ENCODE measurements at regions not wholly inside any gene's neighbourhood (a gene's known extent, or its start where the extent isn't known, plus 50 kb on each side); places are given as distances from the start of the nearest gene placed in this dataset.

DNA sequence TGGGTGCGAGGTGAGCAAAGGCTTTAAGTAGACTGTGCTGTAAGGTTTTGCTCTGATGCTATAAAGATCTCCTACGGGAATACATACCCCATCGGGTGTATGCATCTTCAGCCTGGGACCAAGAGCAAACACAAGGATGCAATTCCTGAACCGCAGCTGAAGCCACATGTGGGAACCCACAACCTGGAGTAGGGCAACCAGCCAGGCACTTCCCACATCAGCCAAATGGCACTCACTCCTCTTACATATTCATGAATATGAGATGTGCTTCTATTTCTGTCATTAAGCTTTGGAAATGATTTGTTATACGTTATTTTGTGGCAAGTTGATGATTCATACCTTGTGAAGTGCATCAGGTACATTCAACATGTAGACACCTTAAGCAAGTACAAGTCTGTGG lies 619.2 kb downstream of the C6orf118 start:
- ATAC-seq (no peak), DNase-seq (ENCODE audit: low read depth, low spot score) (no peak)
- no peaks in the 10 kb centered on the region for H3K27me3 ChIP-seq (ENCODE audit: insufficient read depth, low read length)
- H2AFZ ChIP-seq (ENCODE audit: low read depth, low read length, poor library complexity, severe bottlenecking): no peak overlapping the region
- no peaks in the 10 kb centered on the region for H3K79me2 ChIP-seq (ENCODE audit: insufficient read depth, low read length)
- H3K9me2 ChIP-seq (ENCODE audit: insufficient read depth): no peaks in the 10 kb centered on the region
- H3K4me3 ChIP-seq (replicated peaks in 1 of 2; ENCODE audit: low read depth in 1 of 2, low read length in 2 of 2): no peak overlapping the region
- ChIA-PET CTCF (no interaction called here), POLR2A (no interaction called here), RAD21 (ENCODE audit: low non-redundant PET in 1 of 2, low total read pairs in 2 of 2, uncharacterized antibody in 2 of 2, unreplicated experiment in 2 of 2) (no interaction called here)
- H3K36me3 ChIP-seq (ENCODE audit: control insufficient read depth in 1 of 2, insufficient read depth in 2 of 2, low read length in 2 of 2): no peaks in the 10 kb centered on the region
- H4K20me1 ChIP-seq (ENCODE audit: insufficient read depth): no peaks in the 10 kb centered on the region
- no TSS peak for BruUV-seq (replicated peaks)
- no peak overlapping the region for H3K9ac ChIP-seq (ENCODE audit: low read length)
- peaks cover 11 to 18% of the 10 kb centered on the region in 2 experiments; a peak in 2 of 4 replicates for H3K9me3 ChIP-seq (ENCODE audit: control insufficient read depth in 1 of 2, insufficient read depth in 1 of 2, low read depth in 1 of 2, low read length in 2 of 2)
- TF ChIP-seq CEBPB (IDR thresholded peaks at IDR 0.05; ENCODE audit: low read depth) (no peak), SRF (IDR thresholded peaks at IDR 0.05; ENCODE audit: low read depth) (no peak), EZH2phosphoT487 (IDR thresholded peaks at IDR 0.05; ENCODE audit: borderline replicate concordance) (no peak), CBX3 (IDR thresholded peaks at IDR 0.05; ENCODE audit: low read depth) (no peak), SIN3A (IDR thresholded peaks at IDR 0.05; ENCODE audit: low read depth) (no peak), YY1 (IDR thresholded peaks at IDR 0.05; ENCODE audit: extremely low read depth, insufficient replicate concordance, low read depth, low read length) (no peak), SP1 (IDR thresholded peaks at IDR 0.05; ENCODE audit: low read depth) (no peak), ZNF274 (IDR thresholded peaks at IDR 0.05; ENCODE audit: low read depth, low read length) (no peak)
- TF ChIP-seq, protein P1, sequence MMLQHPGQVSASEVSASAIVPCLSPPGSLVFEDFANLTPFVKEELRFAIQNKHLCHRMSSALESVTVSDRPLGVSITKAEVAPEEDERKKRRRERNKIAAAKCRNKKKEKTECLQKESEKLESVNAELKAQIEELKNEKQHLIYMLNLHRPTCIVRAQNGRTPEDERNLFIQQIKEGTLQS (IDR thresholded peaks at IDR 0.05): no peak
- intact Hi-C loops (cut with micrococcal nuclease): no loop called here
- no peak overlapping the region for H3K27ac ChIP-seq (ENCODE audit: low read depth, low read length)
- H3K4me2 ChIP-seq (ENCODE audit: low read length): no peak overlapping the region
- H3K4me1 ChIP-seq (ENCODE audit: control insufficient read depth in 1 of 2, insufficient read depth in 2 of 2, low read length in 2 of 2): no peaks in the 10 kb centered on the region

DNA sequence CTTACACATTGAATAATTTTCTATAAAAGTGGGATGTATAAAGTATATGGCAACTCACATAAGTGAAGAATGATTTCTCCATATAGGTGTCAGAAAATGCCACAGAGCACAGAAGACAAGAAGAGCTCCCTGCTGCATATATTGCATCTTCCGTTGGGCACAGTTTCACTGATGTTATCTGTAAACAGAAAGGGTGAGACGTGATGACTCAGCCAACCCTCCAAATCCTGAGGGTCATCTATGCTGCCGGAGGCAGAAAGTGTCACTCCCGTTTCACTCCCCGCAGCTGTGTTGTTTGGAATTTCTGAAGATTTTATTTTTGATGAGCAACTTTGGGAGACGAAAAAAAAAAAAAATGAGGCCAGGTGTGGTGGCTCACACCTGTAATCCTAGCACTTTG lies 644.1 kb downstream of the C6orf118 start:
- H3K9me3 ChIP-seq (ENCODE audit: control insufficient read depth in 1 of 2, insufficient read depth in 1 of 2, low read depth in 1 of 2, low read length in 2 of 2): no peaks in the 10 kb centered on the region; a peak in 2 of 4 replicates
- ChIA-PET CTCF (no interaction called here), RAD21 (ENCODE audit: low non-redundant PET in 1 of 2, low total read pairs in 2 of 2, uncharacterized antibody in 2 of 2, unreplicated experiment in 2 of 2) (no interaction called here), POLR2A (no interaction called here)
- H2AFZ ChIP-seq (ENCODE audit: low read depth, low read length, poor library complexity, severe bottlenecking): no peak overlapping the region
- H3K4me1 ChIP-seq (ENCODE audit: control insufficient read depth in 1 of 2, insufficient read depth in 2 of 2, low read length in 2 of 2): no peaks in the 10 kb centered on the region
- H3K9me2 ChIP-seq (ENCODE audit: insufficient read depth): no peaks in the 10 kb centered on the region
- DNase-seq (ENCODE audit: low read depth, low spot score): no peak
- H3K4me2 ChIP-seq (ENCODE audit: low read length): no peak overlapping the region
- no peaks in the 10 kb centered on the region for H3K36me3 ChIP-seq (ENCODE audit: control insufficient read depth in 1 of 2, insufficient read depth in 2 of 2, low read length in 2 of 2)
- TF ChIP-seq POLR2AphosphoS5 (IDR thresholded peaks at IDR 0.05; ENCODE audit: low read depth, low read length) (no peak), SRF (IDR thresholded peaks at IDR 0.05; ENCODE audit: low read depth) (no peak)
- TF ChIP-seq, protein P2, sequence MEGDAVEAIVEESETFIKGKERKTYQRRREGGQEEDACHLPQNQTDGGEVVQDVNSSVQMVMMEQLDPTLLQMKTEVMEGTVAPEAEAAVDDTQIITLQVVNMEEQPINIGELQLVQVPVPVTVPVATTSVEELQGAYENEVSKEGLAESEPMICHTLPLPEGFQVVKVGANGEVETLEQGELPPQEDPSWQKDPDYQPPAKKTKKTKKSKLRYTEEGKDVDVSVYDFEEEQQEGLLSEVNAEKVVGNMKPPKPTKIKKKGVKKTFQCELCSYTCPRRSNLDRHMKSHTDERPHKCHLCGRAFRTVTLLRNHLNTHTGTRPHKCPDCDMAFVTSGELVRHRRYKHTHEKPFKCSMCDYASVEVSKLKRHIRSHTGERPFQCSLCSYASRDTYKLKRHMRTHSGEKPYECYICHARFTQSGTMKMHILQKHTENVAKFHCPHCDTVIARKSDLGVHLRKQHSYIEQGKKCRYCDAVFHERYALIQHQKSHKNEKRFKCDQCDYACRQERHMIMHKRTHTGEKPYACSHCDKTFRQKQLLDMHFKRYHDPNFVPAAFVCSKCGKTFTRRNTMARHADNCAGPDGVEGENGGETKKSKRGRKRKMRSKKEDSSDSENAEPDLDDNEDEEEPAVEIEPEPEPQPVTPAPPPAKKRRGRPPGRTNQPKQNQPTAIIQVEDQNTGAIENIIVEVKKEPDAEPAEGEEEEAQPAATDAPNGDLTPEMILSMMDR (IDR thresholded peaks at IDR 0.05 in 2 of 3, conservative IDR thresholded peaks at IDR 0.05 in 1 of 3; ENCODE audit: borderline replicate concordance in 1 of 3, insufficient read depth in 1 of 3, low read depth in 2 of 3, low read length in 2 of 3): no peak
- TF ChIP-seq, protein P3, sequence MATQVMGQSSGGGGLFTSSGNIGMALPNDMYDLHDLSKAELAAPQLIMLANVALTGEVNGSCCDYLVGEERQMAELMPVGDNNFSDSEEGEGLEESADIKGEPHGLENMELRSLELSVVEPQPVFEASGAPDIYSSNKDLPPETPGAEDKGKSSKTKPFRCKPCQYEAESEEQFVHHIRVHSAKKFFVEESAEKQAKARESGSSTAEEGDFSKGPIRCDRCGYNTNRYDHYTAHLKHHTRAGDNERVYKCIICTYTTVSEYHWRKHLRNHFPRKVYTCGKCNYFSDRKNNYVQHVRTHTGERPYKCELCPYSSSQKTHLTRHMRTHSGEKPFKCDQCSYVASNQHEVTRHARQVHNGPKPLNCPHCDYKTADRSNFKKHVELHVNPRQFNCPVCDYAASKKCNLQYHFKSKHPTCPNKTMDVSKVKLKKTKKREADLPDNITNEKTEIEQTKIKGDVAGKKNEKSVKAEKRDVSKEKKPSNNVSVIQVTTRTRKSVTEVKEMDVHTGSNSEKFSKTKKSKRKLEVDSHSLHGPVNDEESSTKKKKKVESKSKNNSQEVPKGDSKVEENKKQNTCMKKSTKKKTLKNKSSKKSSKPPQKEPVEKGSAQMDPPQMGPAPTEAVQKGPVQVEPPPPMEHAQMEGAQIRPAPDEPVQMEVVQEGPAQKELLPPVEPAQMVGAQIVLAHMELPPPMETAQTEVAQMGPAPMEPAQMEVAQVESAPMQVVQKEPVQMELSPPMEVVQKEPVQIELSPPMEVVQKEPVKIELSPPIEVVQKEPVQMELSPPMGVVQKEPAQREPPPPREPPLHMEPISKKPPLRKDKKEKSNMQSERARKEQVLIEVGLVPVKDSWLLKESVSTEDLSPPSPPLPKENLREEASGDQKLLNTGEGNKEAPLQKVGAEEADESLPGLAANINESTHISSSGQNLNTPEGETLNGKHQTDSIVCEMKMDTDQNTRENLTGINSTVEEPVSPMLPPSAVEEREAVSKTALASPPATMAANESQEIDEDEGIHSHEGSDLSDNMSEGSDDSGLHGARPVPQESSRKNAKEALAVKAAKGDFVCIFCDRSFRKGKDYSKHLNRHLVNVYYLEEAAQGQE (IDR thresholded peaks at IDR 0.05; ENCODE audit: low read depth): no peak
- no TSS peak for BruUV-seq (replicated peaks)
- H3K27me3 ChIP-seq (ENCODE audit: insufficient read depth, low read length): no peaks in the 10 kb centered on the region
- ATAC-seq: no peak
- intact Hi-C loops (cut with micrococcal nuclease): no loop called here
- H3K27ac ChIP-seq (ENCODE audit: low read depth, low read length): no peak overlapping the region
- no peak overlapping the region for H3K4me3 ChIP-seq (replicated peaks in 1 of 2; ENCODE audit: low read depth in 1 of 2, low read length in 2 of 2)
- no peaks in the 10 kb centered on the region for H4K20me1 ChIP-seq (ENCODE audit: insufficient read depth)
- H3K9ac ChIP-seq (ENCODE audit: low read length): no peak overlapping the region
- no peaks in the 10 kb centered on the region for H3K79me2 ChIP-seq (ENCODE audit: insufficient read depth, low read length)
